Mammary epithelial cell (primary cell): ENCODE measurements at regions not wholly inside any gene's neighbourhood (a gene's known extent, or its start where the extent isn't known, plus 50 kb on each side); places are given as distances from the start of the nearest gene placed in this dataset.

Experiments
- EZH2 ChIP-seq: IDR thresholded peaks from 2 replicates; pipeline ENCODE4 v1.6.1; 2012; ENCODE audit warnings: low read length, inconsistent platforms, borderline replicate concordance
- TF ChIP-seq, protein P1 (sequence below), 2 donors: IDR thresholded peaks in 1 of 2; conservative IDR thresholded peaks in 1 of 2; 2 replicates each; pipeline ENCODE4 v1.5.1; 2011 to 2012; ENCODE audit warnings: inconsistent platforms in 2 of 2, low read length in 2 of 2, mild to moderate bottlenecking in 2 of 2, control low read depth in 1 of 2, low read depth in 1 of 2; ENCODE audit not compliant: insufficient read depth in 1 of 2; ENCODE audit errors: extremely low read depth in 1 of 2

DNA sequence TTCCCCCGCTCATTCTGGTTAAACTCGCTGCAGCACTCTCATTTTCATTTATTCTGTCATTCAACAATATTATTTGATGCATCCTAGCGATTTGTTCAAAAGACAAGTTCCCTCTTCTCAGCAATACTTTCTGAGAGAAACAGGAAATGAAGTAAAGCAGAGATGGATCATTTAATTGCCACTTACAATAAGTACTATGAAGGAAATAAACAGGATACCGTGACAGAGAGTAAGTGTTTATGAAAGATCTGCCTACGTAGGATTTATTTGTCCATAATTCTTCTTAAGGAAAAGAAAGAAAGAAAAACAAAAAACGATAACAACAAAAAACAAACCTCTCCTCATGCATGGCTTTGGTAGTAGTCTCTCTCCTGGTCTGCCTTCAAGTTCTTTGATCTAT, 406.8 kb upstream of the ZNF608 start:
- TF ChIP-seq, protein P1, sequence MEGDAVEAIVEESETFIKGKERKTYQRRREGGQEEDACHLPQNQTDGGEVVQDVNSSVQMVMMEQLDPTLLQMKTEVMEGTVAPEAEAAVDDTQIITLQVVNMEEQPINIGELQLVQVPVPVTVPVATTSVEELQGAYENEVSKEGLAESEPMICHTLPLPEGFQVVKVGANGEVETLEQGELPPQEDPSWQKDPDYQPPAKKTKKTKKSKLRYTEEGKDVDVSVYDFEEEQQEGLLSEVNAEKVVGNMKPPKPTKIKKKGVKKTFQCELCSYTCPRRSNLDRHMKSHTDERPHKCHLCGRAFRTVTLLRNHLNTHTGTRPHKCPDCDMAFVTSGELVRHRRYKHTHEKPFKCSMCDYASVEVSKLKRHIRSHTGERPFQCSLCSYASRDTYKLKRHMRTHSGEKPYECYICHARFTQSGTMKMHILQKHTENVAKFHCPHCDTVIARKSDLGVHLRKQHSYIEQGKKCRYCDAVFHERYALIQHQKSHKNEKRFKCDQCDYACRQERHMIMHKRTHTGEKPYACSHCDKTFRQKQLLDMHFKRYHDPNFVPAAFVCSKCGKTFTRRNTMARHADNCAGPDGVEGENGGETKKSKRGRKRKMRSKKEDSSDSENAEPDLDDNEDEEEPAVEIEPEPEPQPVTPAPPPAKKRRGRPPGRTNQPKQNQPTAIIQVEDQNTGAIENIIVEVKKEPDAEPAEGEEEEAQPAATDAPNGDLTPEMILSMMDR (conservative IDR thresholded peaks at IDR 0.05 in 1 of 2, IDR thresholded peaks at IDR 0.05 in 1 of 2; ENCODE audit: extremely low read depth in 1 of 2, insufficient read depth in 1 of 2, low read depth in 1 of 2, low read length in 2 of 2): no peak
- no peak for TF ChIP-seq EZH2
